Naive thymus-derived CD4-positive, alpha-beta T cell (primary cell): ENCODE measurements at regions not wholly inside any gene's neighbourhood (a gene's known extent, or its start where the extent isn't known, plus 50 kb on each side); places are given as distances from the start of the nearest gene placed in this dataset.
A peak's percentile ranks its signal among the peaks of the same experiment; 100 is the strongest.

Source experiments
- ATAC-seq: fragments of 150-1000 bp; cut with Tn5 transposase; 2 replicates; pipeline ENCODE4 v1.10.0; 2021; ENCODE audit warnings: mild to moderate bottlenecking, moderate library complexity
- CTCF ChIA-PET: fragments of 350-600 bp; sonication (Branson Sonifier 250); formaldehyde crosslinking; loops from one replicate; lab custom pipeline; 2021; ENCODE audit warnings: antibody characterized with exemption; lab: Charles Lee
- POLR2A ChIA-PET: fragments of 350-600 bp; sonication (Branson Sonifier 250); formaldehyde crosslinking; loops from one replicate; lab custom pipeline; 2021; ENCODE audit warnings: antibody characterized with exemption, inconsistent platforms; lab: Charles Lee
- DNase-seq, 9 donors: peaks; one replicate each; pipeline versions ENCODE4 v3.0.0 to v3.0.0-alpha.2; 2020 to 2022; ENCODE audit warnings: mixed read lengths in 1 of 9
- H3K27ac ChIP-seq: one replicate; pipeline ENCODE4 v1.7.0; 2013; ENCODE audit warnings: mild to moderate bottlenecking, low read depth, low read length, moderate library complexity
- H3K27me3 ChIP-seq, 2 donors: one replicate each; pipeline ENCODE4 v1.7.0; 2013; ENCODE audit warnings: low read length in 2 of 2, mild to moderate bottlenecking in 2 of 2, moderate library complexity in 2 of 2; ENCODE audit not compliant: control insufficient read depth in 2 of 2, insufficient read depth in 2 of 2
- H3K36me3 ChIP-seq, 3 experiments: 1 replicate in 2 of 3; 2 replicates in 1 of 3; pipeline ENCODE4 v1.7.0; 2013; ENCODE audit warnings: low read length in 3 of 3, mild to moderate bottlenecking in 3 of 3, moderate library complexity in 1 of 3; ENCODE audit not compliant: insufficient read depth in 3 of 3, control insufficient read depth in 2 of 3
- H3K4me1 ChIP-seq, 2 donors: one replicate each; pipeline ENCODE4 v1.7.0; 2013; ENCODE audit warnings: low read length in 2 of 2, mild to moderate bottlenecking in 2 of 2, moderate library complexity in 1 of 2; ENCODE audit not compliant: control insufficient read depth in 2 of 2, insufficient read depth in 2 of 2
- H3K4me3 ChIP-seq: 2 replicates; pipeline ENCODE4 v1.7.0; 2013; ENCODE audit warnings: mild to moderate bottlenecking, low read length
- H3K9me3 ChIP-seq, 3 experiments: 1 replicate in 2 of 3; 2 replicates in 1 of 3; pipeline ENCODE4 v1.7.0; 2013; ENCODE audit warnings: low read length in 3 of 3; ENCODE audit not compliant: control insufficient read depth in 2 of 3
- H3K27ac Mint-ChIP-seq, 9 donors: one replicate each; pipeline ENCODE4 v1.8.0; 2020 to 2022; ENCODE audit warnings: mixed read lengths in 9 of 9, mild to moderate bottlenecking in 8 of 9, moderate library complexity in 5 of 9, inconsistent platforms in 2 of 9
- H3K27me3 Mint-ChIP-seq, 5 donors: one replicate each; pipeline ENCODE4 v1.8.0; 2021 to 2022; ENCODE audit warnings: mixed read lengths in 5 of 5, mild to moderate bottlenecking in 1 of 5
- H3K36me3 Mint-ChIP-seq, 5 donors: one replicate each; pipeline ENCODE4 v1.8.0; 2020 to 2022; ENCODE audit warnings: mixed read lengths in 5 of 5, mild to moderate bottlenecking in 3 of 5, inconsistent platforms in 1 of 5
- H3K4me1 Mint-ChIP-seq, 7 donors: one replicate each; pipeline ENCODE4 v1.8.0; 2020 to 2022; ENCODE audit warnings: mixed read lengths in 7 of 7, mild to moderate bottlenecking in 3 of 7, inconsistent platforms in 1 of 7
- H3K4me3 Mint-ChIP-seq, 10 donors: one replicate each; pipeline ENCODE4 v1.8.0; 2020 to 2022; ENCODE audit warnings: mild to moderate bottlenecking in 10 of 10, mixed read lengths in 10 of 10, moderate library complexity in 6 of 10, inconsistent platforms in 2 of 10
- H3K9me3 Mint-ChIP-seq, 11 donors: one replicate each; pipeline ENCODE4 v1.8.0; 2020 to 2022; ENCODE audit warnings: mixed read lengths in 11 of 11, mild to moderate bottlenecking in 4 of 11, inconsistent platforms in 1 of 11, moderate library complexity in 1 of 11
- intact Hi-C, 2 donors: fragments of 100-400 bp; cut with micrococcal nuclease; formaldehyde crosslinking; loops; one replicate each; pipeline ENCODE4 v1.15.1; 2023

- ChIA-PET CTCF (no interaction called here), POLR2A (no interaction called here)
- Histone ChIP-seq H3K27ac (no peak overlapping the region), H3K4me1 (no peaks in the 10 kb centered on the region), H3K9me3 (no peaks in the 10 kb centered on the region), H3K27me3 (no peaks in the 10 kb centered on the region), H3K4me3 (no peak overlapping the region), H3K36me3 (no peaks in the 10 kb centered on the region)
- intact Hi-C loops: no loop called here
- Mint-ChIP-seq H3K36me3 (peaks cover 0 to 4% (median 0%) of the 10 kb centered on the region in 5 donors), H3K27ac (no peak overlapping the region), H3K4me1 (no peaks in the 10 kb centered on the region), H3K9me3 (peaks cover 0 to 12% (median 5%) of the 10 kb centered on the region in 11 donors), H3K27me3 (no peaks in the 10 kb centered on the region), H3K4me3 (no peak overlapping the region)
- ATAC-seq (no peak), DNase-seq (no peak)
Measured at GRCh38 chr4:180041576-180041975, 2201.6 kb upstream of the TENM3 start.

GRCh38 chr4:180052629-180053028 lies 2190.6 kb upstream of the TENM3 start:
- peaks cover 11 to 25% (median 18%) of the 10 kb centered on the region in 5 donors for H3K27me3 Mint-ChIP-seq
- ChIA-PET POLR2A (no interaction called here), CTCF (no interaction called here)
- Histone ChIP-seq H3K9me3 (no peaks in the 10 kb centered on the region), H3K4me1 (no peaks in the 10 kb centered on the region), H3K27ac (no peak overlapping the region), H3K27me3 (no peaks in the 10 kb centered on the region), H3K4me3 (no peak overlapping the region), H3K36me3 (no peaks in the 10 kb centered on the region)
- ATAC-seq (no peak), DNase-seq (no peak)
- peaks cover 0 to 7% (median 2%) of the 10 kb centered on the region in 11 donors for H3K9me3 Mint-ChIP-seq
- peaks cover 0 to 4% (median 0%) of the 10 kb centered on the region in 5 donors for H3K36me3 Mint-ChIP-seq
- H3K4me3 Mint-ChIP-seq: no peak overlapping the region
- peaks cover 0 to 6% (median 4%) of the 10 kb centered on the region in 7 donors for H3K4me1 Mint-ChIP-seq
- intact Hi-C loops: no loop called here
- H3K27ac Mint-ChIP-seq: no peak overlapping the region

- no peak overlapping the region for H3K4me3 ChIP-seq
- Mint-ChIP-seq H3K9me3 (peaks cover 0 to 7% (median 2%) of the 10 kb centered on the region in 11 donors), H3K27me3 (peaks cover 15 to 29% (median 24%) of the 10 kb centered on the region in 5 donors), H3K27ac (no peak overlapping the region), H3K4me3 (no peak overlapping the region), H3K4me1 (peaks cover 0 to 8% (median 6%) of the 10 kb centered on the region in 7 donors), H3K36me3 (peaks cover 0 to 4% (median 0%) of the 10 kb centered on the region in 5 donors)
- no peaks in the 10 kb centered on the region for H3K9me3 ChIP-seq
- no peaks in the 10 kb centered on the region for H3K36me3 ChIP-seq
- no peak for ATAC-seq
- H3K4me1 ChIP-seq: no peaks in the 10 kb centered on the region
- no peak for DNase-seq
- H3K27ac ChIP-seq: no peak overlapping the region
- H3K27me3 ChIP-seq: no peaks in the 10 kb centered on the region
- ChIA-PET POLR2A (no interaction called here), CTCF (no interaction called here)
- intact Hi-C loops: no loop called here
Measured at GRCh38 chr4:180054291-180054690, 2188.9 kb upstream of the TENM3 start.

- Mint-ChIP-seq H3K4me3 (peak overlapping the region in 7 of 10 donors; percentile 16 to 71 (median 57)), H3K36me3 (peaks cover 0 to 4% (median 0%) of the 10 kb centered on the region in 5 donors), H3K9me3 (peaks cover 0 to 8% (median 4%) of the 10 kb centered on the region in 11 donors), H3K27me3 (peaks cover 35 to 56% (median 42%) of the 10 kb centered on the region in 5 donors), H3K27ac (peak overlapping the region in 1 of 9 donors; percentile 40), H3K4me1 (peaks cover 0 to 15% (median 10%) of the 10 kb centered on the region in 7 donors)
- Histone ChIP-seq H3K36me3 (no peaks in the 10 kb centered on the region), H3K4me1 (no peaks in the 10 kb centered on the region), H3K27me3 (peaks cover 0 to 6% of the 10 kb centered on the region in 2 donors), H3K4me3 (no peak overlapping the region), H3K9me3 (no peaks in the 10 kb centered on the region), H3K27ac (no peak overlapping the region)
- ATAC-seq (no peak), DNase-seq (no peak)
- CTCF ChIA-PET: no interaction called here
- POLR2A ChIA-PET: no interaction called here
- intact Hi-C loops: no loop called here
Measured at GRCh38 chr4:180057299-180057721, 2185.9 kb upstream of the TENM3 start.

- CTCF ChIA-PET: no interaction called here
- Histone ChIP-seq H3K27me3 (peaks cover 0 to 6% of the 10 kb centered on the region in 2 donors), H3K36me3 (no peaks in the 10 kb centered on the region), H3K9me3 (no peaks in the 10 kb centered on the region), H3K4me1 (no peaks in the 10 kb centered on the region), H3K27ac (no peak overlapping the region), H3K4me3 (no peak overlapping the region)
- no peak for ATAC-seq
- peak in 1 of 9 donors; percentile 22 for DNase-seq
- H3K4me1 Mint-ChIP-seq: peaks cover 0 to 15% (median 10%) of the 10 kb centered on the region in 7 donors
- H3K27me3 Mint-ChIP-seq: peaks cover 35 to 60% (median 43%) of the 10 kb centered on the region in 5 donors
- no peak overlapping the region for H3K27ac Mint-ChIP-seq
- peaks cover 0 to 4% (median 0%) of the 10 kb centered on the region in 5 donors for H3K36me3 Mint-ChIP-seq
- H3K4me3 Mint-ChIP-seq: peak overlapping the region in 5 of 10 donors; percentile 22 to 71 (median 59)
- intact Hi-C loops: no loop called here
- POLR2A ChIA-PET: no interaction called here
- H3K9me3 Mint-ChIP-seq: peaks cover 0 to 8% (median 4%) of the 10 kb centered on the region in 11 donors
Measured at GRCh38 chr4:180057891-180058671, 2185.1 kb upstream of the TENM3 start.

GRCh38 chr4:180058691-180059215 lies 2184.4 kb upstream of the TENM3 start:
- Mint-ChIP-seq H3K27me3 (peaks cover 35 to 60% (median 43%) of the 10 kb centered on the region in 5 donors), H3K36me3 (peaks cover 0 to 4% (median 0%) of the 10 kb centered on the region in 5 donors), H3K4me3 (peak overlapping the region in 4 of 10 donors; percentile 17 to 77 (median 46)), H3K27ac (no peak overlapping the region), H3K9me3 (peaks cover 0 to 8% (median 4%) of the 10 kb centered on the region in 11 donors), H3K4me1 (peaks cover 0 to 15% (median 10%) of the 10 kb centered on the region in 7 donors)
- intact Hi-C loops: no loop called here
- ATAC-seq (no peak), DNase-seq (no peak)
- Histone ChIP-seq H3K36me3 (no peaks in the 10 kb centered on the region), H3K27ac (no peak overlapping the region), H3K9me3 (no peaks in the 10 kb centered on the region), H3K27me3 (peaks cover 0 to 6% of the 10 kb centered on the region in 2 donors), H3K4me1 (no peaks in the 10 kb centered on the region), H3K4me3 (no peak overlapping the region)
- POLR2A ChIA-PET: no interaction called here
- CTCF ChIA-PET: no interaction called here
